Natural killer cell (primary cell): ENCODE measurements at regions not wholly inside any gene's neighbourhood (a gene's known extent, or its start where the extent isn't known, plus 50 kb on each side); places are given as distances from the start of the nearest gene placed in this dataset.
"Not testable (repeated sequence)": the region's sequence is repeated elsewhere in the genome, so short reads cannot be mapped to it uniquely, and the experiment has no call there.

Source experiments
- ATAC-seq, 3 donors: fragments of 150-1000 bp in 2 of 3; fragments of 200-7000 bp in 1 of 3; cut with Tn5 transposase; 1 replicate in 1 of 3; 2 replicates in 2 of 3; pipeline ENCODE4 v1.10.0; 2021; ENCODE audit warnings: mild to moderate bottlenecking in 2 of 3, moderate library complexity in 2 of 3
- DNase-seq, 2 donors: peaks; one replicate each; pipeline versions ENCODE4 v3.0.0 to v3.0.0-alpha.2; 2013 to 2021; ENCODE audit warnings: mixed read lengths in 1 of 2
- H3K27ac ChIP-seq: one replicate; pipeline ENCODE4 v1.5.1; 2013; ENCODE audit warnings: mild to moderate bottlenecking, low read length
- H3K27me3 ChIP-seq: one replicate; pipeline ENCODE4 v1.6.1; 2013; ENCODE audit warnings: low read length; ENCODE audit not compliant: control insufficient read depth, insufficient read depth
- H3K36me3 ChIP-seq: one replicate; pipeline ENCODE4 v1.6.1; 2013; ENCODE audit warnings: low read length; ENCODE audit not compliant: control insufficient read depth, insufficient read depth
- H3K4me1 ChIP-seq: one replicate; pipeline ENCODE4 v1.6.1; 2013; ENCODE audit warnings: low read length; ENCODE audit not compliant: control insufficient read depth, insufficient read depth
- H3K4me3 ChIP-seq: one replicate; pipeline ENCODE4 v1.5.1; 2013; ENCODE audit warnings: low read length
- H3K9me3 ChIP-seq: one replicate; pipeline ENCODE4 v1.6.1; 2013; ENCODE audit warnings: low read length; ENCODE audit not compliant: control insufficient read depth, insufficient read depth
- H3K27ac Mint-ChIP-seq, 2 donors: one replicate each; pipeline ENCODE4 v1.8.0; 2022; ENCODE audit warnings: mild to moderate bottlenecking in 2 of 2, mixed read lengths in 2 of 2, moderate library complexity in 1 of 2
- H3K27me3 Mint-ChIP-seq, 2 donors: one replicate each; pipeline ENCODE4 v1.8.0; 2022; ENCODE audit warnings: low read depth in 2 of 2, mixed read lengths in 2 of 2
- H3K36me3 Mint-ChIP-seq: one replicate; pipeline ENCODE4 v1.8.0; 2022; ENCODE audit warnings: mixed read lengths
- H3K4me1 Mint-ChIP-seq, 2 donors: one replicate each; pipeline ENCODE4 v1.8.0; 2022; ENCODE audit warnings: mixed read lengths in 2 of 2
- H3K4me3 Mint-ChIP-seq: one replicate; pipeline ENCODE4 v1.8.0; 2022; ENCODE audit warnings: mild to moderate bottlenecking, moderate library complexity, mixed read lengths
- H3K9me3 Mint-ChIP-seq, 2 donors: one replicate each; pipeline ENCODE4 v1.8.0; 2022; ENCODE audit warnings: mixed read lengths in 2 of 2
- CTCF ChIP-seq: fragments of 200-600 bp; IDR thresholded peaks from one replicate; pipeline ENCODE4 v1.8.0; 2022; ENCODE audit warnings: antibody characterized with exemption
- WGBS: methylation state at CpG from one replicate; pipeline ENCODE4 v1.1.7; 2013; ENCODE audit warnings: missing lambda C conversion rate; ENCODE audit not compliant: insufficient coverage; 5-methylcytosine and 5-hydroxymethylcytosine counted together
- intact Hi-C: fragments of 100-400 bp; cut with micrococcal nuclease; formaldehyde crosslinking; loops from one replicate; pipeline ENCODE4 v1.14.2; 2022

DNA sequence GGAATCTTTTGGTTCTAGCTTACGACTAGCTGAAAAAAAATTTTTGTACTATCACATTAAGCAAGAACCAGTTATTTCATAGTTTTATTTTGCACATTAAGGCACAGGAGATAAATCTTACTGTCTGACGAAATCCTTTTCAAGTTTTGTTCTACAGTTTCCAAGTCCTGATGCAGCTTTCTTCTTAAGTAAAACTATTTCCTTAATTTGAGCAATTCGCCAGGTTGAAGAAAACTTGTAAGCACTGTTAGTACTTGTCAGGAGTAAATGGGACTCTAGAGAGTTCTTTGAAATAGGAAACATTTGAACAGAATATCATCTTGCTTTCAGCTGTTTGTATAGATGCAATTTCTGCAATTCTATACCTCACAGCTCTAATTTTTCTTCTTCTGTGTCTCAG, 318.8 kb upstream of the ELAVL2 start:
- Histone ChIP-seq H3K36me3 (no peaks in the 10 kb centered on the region), H3K4me1 (no peaks in the 10 kb centered on the region), H3K27me3 (no peaks in the 10 kb centered on the region), H3K9me3 (peaks cover 3% of the 10 kb centered on the region), H3K4me3 (no peak overlapping the region), H3K27ac (no peak overlapping the region)
- DNase-seq (no peak), ATAC-seq (no peak)
- H3K27ac Mint-ChIP-seq, result no peak overlapping the region
- WGBS, result 77% methylated on average over 3 of the region's 3 CpGs
- intact Hi-C loops, result no loop called here
- H3K4me1 Mint-ChIP-seq, result no peaks in the 10 kb centered on the region
- H3K9me3 Mint-ChIP-seq, result peaks cover 6 to 14% of the 10 kb centered on the region in 2 donors
- H3K4me3 Mint-ChIP-seq, result no peak overlapping the region
- TF ChIP-seq CTCF, result no peak
- H3K27me3 Mint-ChIP-seq, result no peaks in the 10 kb centered on the region
- H3K36me3 Mint-ChIP-seq, result peaks cover 6% of the 10 kb centered on the region

DNA sequence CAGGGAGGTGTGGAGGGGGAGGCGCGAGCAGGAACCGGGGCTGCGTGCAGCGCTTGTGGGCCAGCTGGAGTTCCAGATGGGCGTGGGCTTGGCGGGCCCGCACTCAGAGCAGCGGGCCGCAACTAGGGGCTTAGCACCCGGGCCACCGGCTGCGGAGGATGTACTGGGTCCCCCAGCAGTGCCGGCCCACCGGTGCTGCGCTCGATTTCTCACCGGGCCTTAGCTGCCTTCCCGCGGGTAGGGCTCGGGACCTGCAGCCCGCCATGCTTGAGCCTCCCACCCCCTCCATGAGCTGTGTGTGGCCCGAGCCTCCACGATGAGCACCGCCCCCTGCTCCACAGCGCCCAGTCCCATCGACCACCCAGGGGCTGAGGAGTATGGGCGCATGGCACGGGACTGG, 309.0 kb upstream of the ELAVL2 start:
- H3K9me3 Mint-ChIP-seq, H3K36me3 ChIP-seq, H3K27ac Mint-ChIP-seq, H3K27me3 Mint-ChIP-seq, ATAC-seq, H3K27ac ChIP-seq, intact Hi-C loops, H3K36me3 Mint-ChIP-seq, H3K4me3 Mint-ChIP-seq, H3K9me3 ChIP-seq, DNase-seq, H3K4me1 ChIP-seq, H3K27me3 ChIP-seq, H3K4me1 Mint-ChIP-seq, H3K4me3 ChIP-seq: not testable (repeated sequence)
- WGBS, result 94% methylated on average over 29 of the region's 29 CpGs

GRCh38 chr9:24132244-24132643, 306.2 kb upstream of the ELAVL2 start:
- Histone ChIP-seq H3K9me3 (peaks cover 9% of the 10 kb centered on the region), H3K27ac (no peak overlapping the region), H3K36me3 (no peaks in the 10 kb centered on the region), H3K4me3 (no peak overlapping the region), H3K27me3 (no peaks in the 10 kb centered on the region), H3K4me1 (no peaks in the 10 kb centered on the region)
- Mint-ChIP-seq H3K36me3 (peaks cover 6% of the 10 kb centered on the region), H3K27ac (no peak overlapping the region), H3K27me3 (no peaks in the 10 kb centered on the region), H3K9me3 (peaks cover 5 to 8% of the 10 kb centered on the region in 2 donors), H3K4me3 (no peak overlapping the region), H3K4me1 (no peaks in the 10 kb centered on the region)
- no peak for DNase-seq
- intact Hi-C loops, result no loop called here
- TF ChIP-seq CTCF, result no peak
- 50% methylated on average over 1 of the region's 2 CpGs for WGBS
- no peak for ATAC-seq

DNA sequence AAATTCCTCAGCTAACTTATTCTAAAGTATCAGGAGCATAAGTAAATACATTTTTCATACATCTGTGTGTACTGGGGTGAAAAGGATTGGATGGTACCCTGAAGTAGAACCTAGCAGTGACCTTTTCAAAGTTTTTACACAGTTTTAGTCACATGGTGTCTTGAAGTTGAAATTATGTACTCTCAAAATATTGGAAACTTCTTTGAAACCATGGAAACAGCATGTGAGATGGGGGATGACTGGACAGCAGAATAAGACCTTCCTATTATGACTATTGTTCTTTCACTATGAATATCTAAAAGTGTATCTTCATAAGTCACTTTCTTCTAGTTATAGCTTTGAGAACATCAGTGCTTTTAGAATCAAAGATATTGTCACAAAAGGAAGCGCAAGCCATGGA, 301.5 kb upstream of the ELAVL2 start:
- WGBS, result no CpG with 5 or more reads among the region's 1 CpG
- no peaks in the 10 kb centered on the region for H3K36me3 Mint-ChIP-seq
- H3K27me3 Mint-ChIP-seq, result no peaks in the 10 kb centered on the region
- DNase-seq (no peak), ATAC-seq (no peak)
- H3K4me3 Mint-ChIP-seq, result no peak overlapping the region
- H3K9me3 ChIP-seq, result peaks cover 3% of the 10 kb centered on the region
- no peaks in the 10 kb centered on the region for H3K4me1 Mint-ChIP-seq
- H3K4me3 ChIP-seq, result no peak overlapping the region
- H3K4me1 ChIP-seq, result no peaks in the 10 kb centered on the region
- H3K36me3 ChIP-seq, result no peaks in the 10 kb centered on the region
- no peaks in the 10 kb centered on the region for H3K27me3 ChIP-seq
- H3K27ac ChIP-seq, result no peak overlapping the region
- peaks cover 7 to 10% of the 10 kb centered on the region in 2 donors for H3K9me3 Mint-ChIP-seq
- TF ChIP-seq CTCF, result no peak
- H3K27ac Mint-ChIP-seq, result no peak overlapping the region
- intact Hi-C loops, result no loop called here
